ENCODE measurements at regions not wholly inside any gene's neighbourhood (a gene's known extent, or its start where the extent isn't known, plus 50 kb on each side); places are given as distances from the start of the nearest gene placed in this dataset.

GRCh38 chr5:38008198-38008597, 168.4 kb upstream of the GDNF start:
- peak; percentile 6 for DNase-seq (ENCODE audit: low spot score)
- ChIA-PET POLR2A (ENCODE audit: low non-redundant PET) (no interaction called here), CTCF (no interaction called here)
- Histone ChIP-seq H3K4me1 (ENCODE audit: insufficient read depth, low read length, poor library complexity, severe bottlenecking) (no peaks in the 10 kb centered on the region), H3K9me3 (ENCODE audit: low read depth, low read length, poor library complexity, severe bottlenecking) (no peaks in the 10 kb centered on the region), H3K36me3 (ENCODE audit: insufficient read depth, low read length, poor library complexity, severe bottlenecking) (no peaks in the 10 kb centered on the region), H3K27me3 (replicated peaks; ENCODE audit: insufficient read depth, low read depth, low read length, poor library complexity) (peaks cover 5% of the 10 kb centered on the region), H3K4me3 (ENCODE audit: low read depth, low read length, poor library complexity, severe bottlenecking) (no peak overlapping the region), H3K27ac (ENCODE audit: low read depth, low read length, poor library complexity, severe bottlenecking) (no peak overlapping the region)
- BruUV-seq (replicated peaks), result no TSS peak
- TF ChIP-seq EZH2 (IDR thresholded peaks at IDR 0.05; ENCODE audit: borderline replicate concordance, low read depth, low read length, poor library complexity, severe bottlenecking) (no peak), CTCF (conservative IDR thresholded peaks at IDR 0.05; ENCODE audit: low read depth, low read length) (no peak)
- intact Hi-C loops (cut with micrococcal nuclease; ENCODE audit: unreplicated experiment), result no loop called here

GRCh38 chr5:37999593-37999992, 159.8 kb upstream of the GDNF start:
- DNase-seq (ENCODE audit: low spot score), result no peak
- TF ChIP-seq EZH2 (IDR thresholded peaks at IDR 0.05; ENCODE audit: borderline replicate concordance, low read depth, low read length, poor library complexity, severe bottlenecking) (no peak), CTCF (conservative IDR thresholded peaks at IDR 0.05; ENCODE audit: low read depth, low read length) (no peak)
- Histone ChIP-seq H3K4me3 (ENCODE audit: low read depth, low read length, poor library complexity, severe bottlenecking) (no peak overlapping the region), H3K4me1 (ENCODE audit: insufficient read depth, low read length, poor library complexity, severe bottlenecking) (no peaks in the 10 kb centered on the region), H3K36me3 (ENCODE audit: insufficient read depth, low read length, poor library complexity, severe bottlenecking) (no peaks in the 10 kb centered on the region), H3K27ac (ENCODE audit: low read depth, low read length, poor library complexity, severe bottlenecking) (no peak overlapping the region), H3K9me3 (ENCODE audit: low read depth, low read length, poor library complexity, severe bottlenecking) (no peaks in the 10 kb centered on the region), H3K27me3 (replicated peaks; ENCODE audit: insufficient read depth, low read depth, low read length, poor library complexity) (no peaks in the 10 kb centered on the region)
- POLR2A ChIA-PET (ENCODE audit: low non-redundant PET), result no interaction called here
- intact Hi-C loops (cut with micrococcal nuclease; ENCODE audit: unreplicated experiment), result no loop called here
- no TSS peak for BruUV-seq (replicated peaks)
- CTCF ChIA-PET, result no interaction called here

- BruUV-seq (replicated peaks), result no TSS peak
- CTCF ChIA-PET, result no interaction called here
- Histone ChIP-seq H3K27me3 (replicated peaks; ENCODE audit: insufficient read depth, low read depth, low read length, poor library complexity) (no peaks in the 10 kb centered on the region), H3K4me1 (ENCODE audit: insufficient read depth, low read length, poor library complexity, severe bottlenecking) (no peaks in the 10 kb centered on the region), H3K36me3 (ENCODE audit: insufficient read depth, low read length, poor library complexity, severe bottlenecking) (no peaks in the 10 kb centered on the region), H3K4me3 (ENCODE audit: low read depth, low read length, poor library complexity, severe bottlenecking) (no peak overlapping the region), H3K9me3 (ENCODE audit: low read depth, low read length, poor library complexity, severe bottlenecking) (no peaks in the 10 kb centered on the region), H3K27ac (ENCODE audit: low read depth, low read length, poor library complexity, severe bottlenecking) (no peak overlapping the region)
- POLR2A ChIA-PET (ENCODE audit: low non-redundant PET), result no interaction called here
- no peak for TF ChIP-seq EZH2 (IDR thresholded peaks at IDR 0.05; ENCODE audit: borderline replicate concordance, low read depth, low read length, poor library complexity, severe bottlenecking)
- TF ChIP-seq CTCF (conservative IDR thresholded peaks at IDR 0.05; ENCODE audit: low read depth, low read length), result no peak
- intact Hi-C loops (cut with micrococcal nuclease; ENCODE audit: unreplicated experiment), result no loop called here
- no peak for DNase-seq (ENCODE audit: low spot score)
These were observed 157.1 kb upstream of the GDNF start for GRCh38 chr5:37996918-37997317.
